Fibroblast of the aortic adventitia (primary cell): ENCODE measurements at regions not wholly inside any gene's neighbourhood (a gene's known extent, or its start where the extent isn't known, plus 50 kb on each side); places are given as distances from the start of the nearest gene placed in this dataset.

Experiments used
- DNase-seq: peaks from one replicate; pipeline ENCODE4 v3.0.0-alpha.2; 2010; ENCODE audit warnings: low read depth
- H3K4me3 ChIP-seq: 2 replicates; pipeline ENCODE4 v1.5.1; 2011; ENCODE audit warnings: low read depth, mild to moderate bottlenecking, control low read depth, low read length, moderate library complexity
- TF ChIP-seq, protein P1 (sequence below): IDR thresholded peaks from 2 replicates; pipeline ENCODE4 v1.5.1; 2011; ENCODE audit warnings: mild to moderate bottlenecking, low read length, control low read depth, inconsistent platforms; ENCODE audit not compliant: insufficient read depth

DNA sequence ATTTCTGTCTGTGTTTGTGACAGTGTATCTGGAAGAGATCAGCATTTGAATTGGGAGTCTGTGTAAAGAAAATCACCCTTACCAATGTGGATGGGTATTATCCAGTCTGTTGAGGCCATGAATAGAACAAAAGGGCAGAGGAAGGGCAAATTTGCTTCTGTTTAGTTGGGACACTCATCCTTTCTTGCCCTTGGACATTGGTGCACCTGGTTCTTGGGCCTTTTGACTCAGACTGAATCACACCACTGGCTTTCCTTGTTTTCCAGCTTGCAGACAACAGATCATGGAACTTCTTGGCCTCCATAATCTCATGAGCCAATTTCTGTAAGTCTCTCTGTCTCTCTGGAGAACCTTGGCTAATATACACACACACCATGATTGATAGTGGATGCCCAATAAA lies 164.4 kb upstream of the SGO1 start:
- H3K4me3 ChIP-seq: no peak overlapping the region
- TF ChIP-seq, protein P1, sequence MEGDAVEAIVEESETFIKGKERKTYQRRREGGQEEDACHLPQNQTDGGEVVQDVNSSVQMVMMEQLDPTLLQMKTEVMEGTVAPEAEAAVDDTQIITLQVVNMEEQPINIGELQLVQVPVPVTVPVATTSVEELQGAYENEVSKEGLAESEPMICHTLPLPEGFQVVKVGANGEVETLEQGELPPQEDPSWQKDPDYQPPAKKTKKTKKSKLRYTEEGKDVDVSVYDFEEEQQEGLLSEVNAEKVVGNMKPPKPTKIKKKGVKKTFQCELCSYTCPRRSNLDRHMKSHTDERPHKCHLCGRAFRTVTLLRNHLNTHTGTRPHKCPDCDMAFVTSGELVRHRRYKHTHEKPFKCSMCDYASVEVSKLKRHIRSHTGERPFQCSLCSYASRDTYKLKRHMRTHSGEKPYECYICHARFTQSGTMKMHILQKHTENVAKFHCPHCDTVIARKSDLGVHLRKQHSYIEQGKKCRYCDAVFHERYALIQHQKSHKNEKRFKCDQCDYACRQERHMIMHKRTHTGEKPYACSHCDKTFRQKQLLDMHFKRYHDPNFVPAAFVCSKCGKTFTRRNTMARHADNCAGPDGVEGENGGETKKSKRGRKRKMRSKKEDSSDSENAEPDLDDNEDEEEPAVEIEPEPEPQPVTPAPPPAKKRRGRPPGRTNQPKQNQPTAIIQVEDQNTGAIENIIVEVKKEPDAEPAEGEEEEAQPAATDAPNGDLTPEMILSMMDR: no peak
- DNase-seq: no peak

DNA sequence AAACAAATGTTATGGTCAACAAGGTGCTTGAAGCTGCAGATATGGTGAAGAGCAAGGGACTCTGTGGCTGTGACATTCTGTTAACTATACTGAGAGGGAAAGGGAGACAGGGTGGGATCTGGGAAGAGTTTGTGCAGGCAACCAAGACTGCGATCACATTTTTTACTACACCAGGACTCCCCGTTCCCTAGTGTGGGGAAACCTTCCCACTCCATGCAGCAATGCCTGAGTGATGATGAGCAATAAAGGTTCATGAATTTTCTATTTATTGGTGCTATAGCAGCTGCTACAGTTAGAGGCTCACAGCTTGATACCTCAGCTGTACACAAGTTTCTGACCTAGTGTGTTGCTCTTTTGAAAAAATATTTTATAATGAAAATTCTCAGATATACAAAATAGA lies 160.9 kb upstream of the SGO1 start:
- TF ChIP-seq, protein P1: no peak
- no peak for DNase-seq
- no peak overlapping the region for H3K4me3 ChIP-seq

DNA sequence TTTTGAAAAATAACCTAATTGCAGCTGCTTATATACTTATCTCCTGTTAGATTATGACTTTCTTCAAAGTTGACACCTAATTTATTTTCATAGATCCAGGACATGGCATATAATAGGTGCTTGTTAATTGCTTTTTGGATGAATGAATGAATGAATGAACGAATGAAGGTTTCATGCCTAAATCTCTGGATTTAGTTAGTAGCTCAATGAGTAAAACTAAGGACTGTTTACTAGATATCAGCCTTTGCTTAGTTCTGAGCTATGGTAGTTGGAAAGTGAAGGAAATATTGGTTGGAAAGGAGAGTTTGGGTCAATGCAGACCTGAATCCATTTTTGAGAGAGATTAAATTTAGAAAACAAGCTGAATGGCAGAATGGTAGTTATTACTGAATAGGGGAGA lies 160.4 kb upstream of the SGO1 start:
- no peak for DNase-seq
- no peak overlapping the region for H3K4me3 ChIP-seq
- TF ChIP-seq, protein P1: no peak

DNA sequence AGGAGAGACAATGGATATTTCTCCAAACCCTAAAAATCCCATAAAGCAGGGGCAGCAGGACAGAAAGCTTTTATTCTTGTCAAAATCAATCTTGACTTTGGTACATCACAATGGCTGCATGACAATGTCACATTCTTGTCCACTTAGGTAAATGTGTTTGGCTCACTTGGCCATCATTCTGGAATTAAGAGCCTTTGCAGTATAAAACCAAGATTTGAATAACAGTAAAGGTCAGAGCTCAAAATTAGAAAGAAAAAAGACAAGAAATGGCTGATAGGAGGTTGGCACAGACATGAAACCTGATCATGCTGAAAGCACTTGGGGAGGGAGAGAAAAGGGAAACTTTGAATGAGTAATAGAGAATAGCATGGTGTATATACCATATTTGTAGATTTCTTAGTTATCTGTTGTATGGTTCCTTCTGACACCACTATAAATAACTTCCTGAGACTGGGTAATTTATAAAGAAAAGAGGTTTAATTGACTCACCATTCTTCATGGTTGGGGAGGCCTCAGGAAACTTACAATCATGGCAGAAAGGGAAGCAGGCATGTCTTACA lies 158.5 kb upstream of the SGO1 start:
- no peak overlapping the region for H3K4me3 ChIP-seq

DNA sequence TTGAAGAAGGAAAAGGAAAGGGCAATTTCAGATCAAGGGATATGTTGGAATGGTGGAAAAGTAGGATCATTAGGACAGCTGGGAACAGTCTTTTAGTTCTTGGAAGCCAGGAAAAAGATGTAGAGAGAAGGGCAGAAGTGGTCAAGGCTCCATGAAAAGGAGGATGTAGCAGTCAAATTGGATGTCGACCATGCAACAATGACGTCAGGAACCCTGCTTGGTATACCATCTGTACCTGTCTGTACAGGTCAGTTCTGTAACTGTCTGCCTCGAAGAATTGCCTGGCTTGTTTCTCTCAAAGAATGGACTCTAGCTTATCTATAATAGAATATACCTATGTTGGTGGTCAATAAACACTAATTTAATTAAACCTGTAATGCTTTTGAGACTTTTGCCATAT lies 157.8 kb upstream of the SGO1 start:
- TF ChIP-seq, protein P1: no peak
- no peak for DNase-seq
- H3K4me3 ChIP-seq: no peak overlapping the region

More for the DNA sequence above, 158.5 kb upstream of the SGO1 start:
- TF ChIP-seq, protein P1: no peak
- no peak for DNase-seq

DNA sequence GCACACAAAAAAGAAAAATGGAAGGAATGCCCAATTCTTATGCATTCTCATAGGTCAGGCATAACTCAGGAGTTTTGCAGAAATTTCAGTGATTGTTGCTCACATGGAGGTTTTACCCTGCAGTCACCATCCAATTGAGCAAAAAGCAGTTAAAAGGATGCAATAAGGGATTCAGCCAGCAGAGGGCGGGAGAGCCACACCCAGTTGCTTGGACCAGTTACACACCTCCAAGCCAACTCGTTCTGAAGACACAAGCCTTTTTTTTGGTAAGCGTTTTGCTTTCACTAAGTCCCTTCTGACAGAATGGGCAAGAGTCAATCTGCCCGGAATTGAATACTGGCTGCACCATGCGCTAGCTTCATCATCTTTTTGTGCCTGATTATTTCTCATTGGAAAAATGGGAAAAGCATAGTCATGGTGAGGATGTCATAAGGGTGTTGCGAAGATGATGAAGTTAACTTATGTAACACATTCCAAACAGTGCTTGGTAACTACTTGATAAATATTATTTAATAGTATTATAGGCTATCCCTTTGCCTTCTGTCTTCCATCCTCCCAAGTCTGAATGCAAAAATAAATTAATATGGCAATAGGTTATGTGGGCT lies 154.4 kb upstream of the SGO1 start:
- peak overlapping the region; percentile 35 for H3K4me3 ChIP-seq
- TF ChIP-seq, protein P1: peak; percentile 96
- peak; percentile 80 for DNase-seq

DNA sequence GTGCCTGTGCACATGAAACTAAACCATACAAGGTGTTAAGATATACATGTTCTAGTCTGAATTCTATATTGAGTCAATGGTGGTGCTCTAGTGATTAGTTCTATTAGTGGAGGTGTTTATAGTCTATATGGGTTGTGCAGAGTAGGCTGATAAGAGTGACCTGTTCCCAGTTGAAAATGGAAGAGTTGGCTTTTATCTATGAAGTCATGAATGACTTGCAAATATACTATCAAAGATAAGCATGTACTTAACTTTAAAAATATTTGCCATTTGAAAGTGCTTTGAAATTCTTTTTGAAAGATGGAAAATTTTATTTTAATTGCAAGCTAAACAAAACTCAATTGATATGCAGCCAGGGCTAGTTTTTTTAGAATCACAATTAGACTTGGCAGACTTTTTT lies 150.6 kb upstream of the SGO1 start:
- no peak for DNase-seq
- no peak overlapping the region for H3K4me3 ChIP-seq
- TF ChIP-seq, protein P1: no peak
